Neuronal stem cell (in vitro differentiated cells): ENCODE measurements at regions not wholly inside any gene's neighbourhood (a gene's known extent, or its start where the extent isn't known, plus 50 kb on each side); places are given as distances from the start of the nearest gene placed in this dataset.

Experiments
- DNase-seq: peaks from one replicate; pipeline ENCODE4 v3.0.0-alpha.2; 2013; ENCODE audit warnings: low spot score
- H2AFZ ChIP-seq: one replicate; pipeline ENCODE4 v1.6.1; 2013; ENCODE audit warnings: mild to moderate bottlenecking, low read length, inconsistent platforms
- H2AK5ac ChIP-seq: 2 replicates; pipeline ENCODE4 v1.6.1; 2013; ENCODE audit warnings: low read depth, mild to moderate bottlenecking, inconsistent platforms, low read length, moderate library complexity, mixed read lengths
- H2BK120ac ChIP-seq: 2 replicates; pipeline ENCODE4 v1.6.1; 2013; ENCODE audit warnings: low read depth, mild to moderate bottlenecking, inconsistent platforms, low read length, moderate library complexity, mixed read lengths
- H2BK12ac ChIP-seq: one replicate; pipeline ENCODE4 v1.6.1; 2013; ENCODE audit warnings: low read length, inconsistent platforms
- H2BK15ac ChIP-seq: 2 replicates; pipeline ENCODE4 v1.6.1; 2013; ENCODE audit warnings: mild to moderate bottlenecking, low read length, inconsistent platforms, mixed read lengths
- H2BK5ac ChIP-seq: one replicate; pipeline ENCODE4 v1.6.1; 2013; ENCODE audit warnings: inconsistent platforms, mild to moderate bottlenecking, low read length, moderate library complexity
- H3K14ac ChIP-seq: one replicate; pipeline ENCODE4 v1.6.1; 2013; ENCODE audit warnings: low read length, inconsistent platforms
- H3K18ac ChIP-seq: 2 replicates; pipeline ENCODE4 v1.6.1; 2013; ENCODE audit warnings: low read length, inconsistent platforms
- H3K23ac ChIP-seq: 2 replicates; pipeline ENCODE4 v1.6.1; 2013; ENCODE audit warnings: low read depth, mild to moderate bottlenecking, mixed read lengths, low read length, inconsistent platforms; ENCODE audit not compliant: poor library complexity
- H3K27ac ChIP-seq: replicated peaks from 3 replicates; pipeline ENCODE4 v1.5.1; 2013; ENCODE audit warnings: low read length, inconsistent platforms
- H3K27me3 ChIP-seq, 3 experiments: 2 replicates each; pipeline ENCODE4 v1.6.1; 2013; ENCODE audit warnings: low read length in 3 of 3, mild to moderate bottlenecking in 2 of 3, inconsistent platforms in 1 of 3, low read depth in 1 of 3, mixed read lengths in 1 of 3, moderate library complexity in 1 of 3; ENCODE audit not compliant: control insufficient read depth in 3 of 3, insufficient read depth in 3 of 3
- H3K36me3 ChIP-seq, 2 donors: replicated peaks in 1 of 2; 2 replicates each; pipeline ENCODE4 v1.6.1; 2013; ENCODE audit warnings: low read length in 2 of 2; ENCODE audit not compliant: control insufficient read depth in 2 of 2, insufficient read depth in 2 of 2
- H3K4ac ChIP-seq: 2 replicates; pipeline ENCODE4 v1.6.1; 2013; ENCODE audit warnings: inconsistent platforms, mild to moderate bottlenecking, low read length, moderate library complexity
- H3K4me1 ChIP-seq, 2 donors: 1 replicate in 1 of 2; 2 replicates in 1 of 2; pipeline ENCODE4 v1.6.1; 2013; ENCODE audit warnings: low read length in 2 of 2, low read depth in 1 of 2; ENCODE audit not compliant: control insufficient read depth in 2 of 2, insufficient read depth in 1 of 2
- H3K4me2 ChIP-seq: one replicate; pipeline ENCODE4 v1.6.1; 2013; ENCODE audit warnings: mild to moderate bottlenecking, low read length, inconsistent platforms; ENCODE audit not compliant: insufficient read depth, poor library complexity, severe bottlenecking
- H3K4me3 ChIP-seq, 2 donors: 2 replicates each; pipeline ENCODE4 v1.5.1; 2013; ENCODE audit warnings: low read length in 2 of 2, mild to moderate bottlenecking in 2 of 2, inconsistent platforms in 1 of 2, moderate library complexity in 1 of 2
- H3K79me1 ChIP-seq: one replicate; pipeline ENCODE4 v1.6.1; 2013; ENCODE audit warnings: low read depth, mild to moderate bottlenecking, inconsistent platforms, low read length, moderate library complexity
- H3K9ac ChIP-seq: one replicate; pipeline ENCODE4 v1.6.1; 2013; ENCODE audit warnings: mild to moderate bottlenecking, low read depth, low read length, inconsistent platforms; ENCODE audit not compliant: poor library complexity
- H3K9me3 ChIP-seq, 2 donors: replicated peaks in 1 of 2; 2 replicates each; pipeline versions ENCODE3 to v1.6.1; 2013; ENCODE audit warnings: low read length in 2 of 2, mild to moderate bottlenecking in 2 of 2, inconsistent platforms in 1 of 2, low read depth in 1 of 2, mixed read lengths in 1 of 2, moderate library complexity in 1 of 2; ENCODE audit not compliant: control insufficient read depth in 2 of 2, insufficient read depth in 1 of 2
- H4K8ac ChIP-seq: one replicate; pipeline ENCODE4 v1.6.1; 2013; ENCODE audit warnings: low read depth, mild to moderate bottlenecking, inconsistent platforms, low read length, moderate library complexity
- H4K91ac ChIP-seq: one replicate; pipeline ENCODE4 v1.6.1; 2013; ENCODE audit warnings: low read length, low read depth, mild to moderate bottlenecking, inconsistent platforms; ENCODE audit not compliant: poor library complexity
- WGBS, 2 donors: extraction: QIAGEN DNeasy Blood & Tissue Kit; methylation state at CpG; one replicate each; pipeline ENCODE4 v1.1.7; 2013; ENCODE audit warnings: missing lambda C conversion rate in 2 of 2, mixed read lengths in 1 of 2; ENCODE audit not compliant: insufficient read length in 2 of 2, insufficient replicate concordance in 1 of 2; ENCODE audit errors: extremely low coverage in 2 of 2; 5-methylcytosine and 5-hydroxymethylcytosine counted together

DNA sequence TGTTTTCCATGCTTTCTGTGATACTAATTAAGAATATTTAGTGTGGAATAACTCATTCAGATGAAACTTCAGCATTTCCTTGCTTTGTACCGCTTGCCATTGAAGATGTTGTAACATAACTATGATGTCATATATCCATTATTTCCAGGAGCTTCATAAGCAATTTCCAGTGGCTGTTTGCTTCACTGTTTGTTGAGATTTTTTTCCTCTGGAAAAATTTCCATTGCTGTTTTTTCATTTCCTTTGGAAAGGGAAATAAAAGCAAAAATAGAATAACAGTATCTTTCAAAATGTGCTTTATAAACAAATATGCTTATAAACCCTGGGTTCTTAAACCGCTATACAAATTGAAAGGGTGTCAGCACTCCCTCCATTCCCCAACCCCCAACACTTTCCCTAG, 319.6 kb upstream of the SEMA6D start:
- Histone ChIP-seq H3K4ac (no peak overlapping the region), H2BK12ac (no peak overlapping the region), H3K9me3 (no peaks in the 10 kb centered on the region), H3K79me1 (no peaks in the 10 kb centered on the region), H3K4me1 (peaks cover 0 to 4% of the 10 kb centered on the region in 2 donors), H2AK5ac (no peak overlapping the region), H3K9ac (no peak overlapping the region), H3K4me3 (no peak overlapping the region), H3K27ac (no peak overlapping the region), H3K36me3 (no peaks in the 10 kb centered on the region), H3K27me3 (no peaks in the 10 kb centered on the region), H3K14ac (no peak overlapping the region), H3K4me2 (no peak overlapping the region), H3K18ac (no peak overlapping the region), H3K23ac (no peak overlapping the region), H2BK5ac (no peak overlapping the region), H4K91ac (no peak overlapping the region), H2AFZ (no peak overlapping the region), H2BK120ac (no peak overlapping the region), H4K8ac (no peak overlapping the region), H2BK15ac (no peak overlapping the region)
- no peak for DNase-seq
- WGBS, 2 donors = no CpG with 5 or more reads among the region's 2 CpGs

- Histone ChIP-seq H2BK15ac (no peak overlapping the region), H3K27me3 (no peaks in the 10 kb centered on the region), H2AFZ (no peak overlapping the region), H4K8ac (no peak overlapping the region), H3K79me1 (no peaks in the 10 kb centered on the region), H2BK120ac (no peak overlapping the region), H3K36me3 (no peaks in the 10 kb centered on the region), H3K4me3 (no peak overlapping the region), H2BK12ac (no peak overlapping the region), H3K14ac (no peak overlapping the region), H3K4me2 (no peak overlapping the region), H3K4me1 (peaks cover 0 to 4% of the 10 kb centered on the region in 2 donors), H2BK5ac (no peak overlapping the region), H4K91ac (no peak overlapping the region), H3K18ac (no peak overlapping the region), H2AK5ac (no peak overlapping the region), H3K23ac (no peak overlapping the region), H3K27ac (no peak overlapping the region), H3K4ac (no peak overlapping the region), H3K9ac (no peak overlapping the region), H3K9me3 (no peaks in the 10 kb centered on the region)
- DNase-seq = no peak
- WGBS, 2 donors = no CpG with 5 or more reads among the region's 3 CpGs
Measured at GRCh38 chr15:47398132-47398531, 319.2 kb upstream of the SEMA6D start.

GRCh38 chr15:47398594-47398993, 318.7 kb upstream of the SEMA6D start:
- no peak overlapping the region for H2BK12ac ChIP-seq
- no peak overlapping the region for H3K14ac ChIP-seq
- no peak overlapping the region for H2BK15ac ChIP-seq
- no peak overlapping the region for H4K8ac ChIP-seq
- no peak overlapping the region for H3K4ac ChIP-seq
- H3K9me3 ChIP-seq = no peaks in the 10 kb centered on the region
- H2AFZ ChIP-seq = no peak overlapping the region
- no CpG with 5 or more reads among the region's 5 CpGs for WGBS, 2 donors
- H3K23ac ChIP-seq = no peak overlapping the region
- H4K91ac ChIP-seq = no peak overlapping the region
- no peak overlapping the region for H2BK5ac ChIP-seq
- no peak overlapping the region for H2BK120ac ChIP-seq
- no peak for DNase-seq
- H3K9ac ChIP-seq = no peak overlapping the region
- H2AK5ac ChIP-seq = no peak overlapping the region
- no peaks in the 10 kb centered on the region for H3K79me1 ChIP-seq
- H3K4me3 ChIP-seq = no peak overlapping the region
- H3K36me3 ChIP-seq = no peaks in the 10 kb centered on the region
- no peak overlapping the region for H3K18ac ChIP-seq
- no peak overlapping the region for H3K4me2 ChIP-seq
- no peaks in the 10 kb centered on the region for H3K27me3 ChIP-seq
- no peak overlapping the region for H3K27ac ChIP-seq
- peaks cover 0 to 4% of the 10 kb centered on the region in 2 donors for H3K4me1 ChIP-seq

GRCh38 chr15:47399100-47399499, 318.2 kb upstream of the SEMA6D start:
- no peak overlapping the region for H3K18ac ChIP-seq
- no peak overlapping the region for H3K4me3 ChIP-seq
- H4K8ac ChIP-seq = no peak overlapping the region
- H3K9me3 ChIP-seq = no peaks in the 10 kb centered on the region
- no peak overlapping the region for H3K4me2 ChIP-seq
- no peak overlapping the region for H2BK120ac ChIP-seq
- H2BK12ac ChIP-seq = no peak overlapping the region
- no peak overlapping the region for H3K9ac ChIP-seq
- H2BK15ac ChIP-seq = no peak overlapping the region
- no peaks in the 10 kb centered on the region for H3K36me3 ChIP-seq
- H3K4ac ChIP-seq = no peak overlapping the region
- H3K27ac ChIP-seq = no peak overlapping the region
- no peak overlapping the region for H2BK5ac ChIP-seq
- H4K91ac ChIP-seq = no peak overlapping the region
- H3K27me3 ChIP-seq = no peaks in the 10 kb centered on the region
- no CpG with 5 or more reads among the region's 1 CpG for WGBS, 2 donors
- H3K79me1 ChIP-seq = no peaks in the 10 kb centered on the region
- no peak overlapping the region for H3K14ac ChIP-seq
- no peak overlapping the region for H2AFZ ChIP-seq
- H3K4me1 ChIP-seq = peaks cover 0 to 2% of the 10 kb centered on the region in 2 donors
- H2AK5ac ChIP-seq = no peak overlapping the region
- H3K23ac ChIP-seq = no peak overlapping the region
- DNase-seq = no peak
